Activated CD4-positive, alpha-beta T cell treated with anti-CD3 and anti-CD28 coated beads, Interleukin-2, amount 50 U/mL, for 24 hours (primary cell): ENCODE measurements at regions not wholly inside any gene's neighbourhood (a gene's known extent, or its start where the extent isn't known, plus 50 kb on each side); places are given as distances from the start of the nearest gene placed in this dataset.

ENCODE experiments used
- DNase-seq, 2 donors: peaks; one replicate each; pipeline ENCODE4 v3.0.0-alpha.2; 2020; ENCODE audit warnings: low read depth in 1 of 2, low spot score in 1 of 2

DNA sequence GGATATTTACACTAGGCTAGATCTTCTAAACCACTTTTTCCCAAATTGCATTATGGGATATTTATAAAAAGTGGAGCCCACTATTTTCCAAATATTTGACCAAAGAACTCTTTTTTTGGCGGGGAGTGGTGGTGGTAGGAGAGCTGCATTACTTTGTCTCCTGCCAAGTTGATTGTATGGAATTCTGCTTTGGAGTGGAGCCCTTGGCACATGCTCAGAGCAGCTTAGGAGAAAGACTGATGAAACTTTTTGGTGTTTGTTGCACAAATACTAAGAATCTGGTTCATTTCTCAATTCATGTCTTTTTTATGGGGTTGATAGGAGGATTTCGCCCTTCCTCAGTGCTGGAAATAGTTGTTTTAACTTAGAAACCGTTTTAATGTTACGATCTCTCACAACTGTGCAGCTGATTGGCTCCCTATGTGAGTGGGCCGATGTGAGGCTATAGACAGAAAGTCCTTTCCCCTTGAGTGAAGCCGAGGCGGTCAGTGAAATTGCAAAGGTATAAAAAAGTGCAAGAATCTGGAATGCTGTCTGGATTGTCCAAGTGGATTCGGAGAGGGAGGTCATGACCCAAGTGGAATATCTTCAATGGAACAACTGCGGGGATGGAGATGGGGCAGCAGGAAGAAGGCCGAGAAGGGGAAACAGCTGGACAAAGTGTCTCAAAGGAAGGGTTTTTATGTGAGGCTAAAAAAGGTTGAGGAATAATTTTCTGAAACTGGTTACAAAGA lies 415.9 kb downstream of the FGF9 start:
- no peak for DNase-seq

- DNase-seq, result no peak
Measured at GRCh38 chr13:22090106-22090505, 419.2 kb downstream of the FGF9 start.

- no peak for DNase-seq
Measured at GRCh38 chr13:22091222-22091970, 420.5 kb downstream of the FGF9 start.

DNA sequence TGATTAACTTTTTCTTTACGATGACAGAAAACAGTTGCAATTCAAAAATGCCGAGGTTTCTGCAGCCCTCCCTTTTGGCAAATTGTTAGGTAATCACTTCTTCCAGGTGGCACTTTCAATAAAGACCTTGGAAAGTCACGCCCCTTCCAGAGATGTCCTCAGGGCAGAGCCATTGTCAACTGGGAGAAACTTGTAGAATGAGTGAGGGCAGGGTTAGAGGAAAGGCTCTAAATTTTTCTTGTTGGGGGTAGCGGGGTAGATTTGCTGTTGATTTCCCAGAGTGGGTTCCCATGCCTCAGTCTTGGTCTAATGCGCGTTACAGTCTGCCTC lies 421.1 kb downstream of the FGF9 start:
- DNase-seq, result no peak

DNA sequence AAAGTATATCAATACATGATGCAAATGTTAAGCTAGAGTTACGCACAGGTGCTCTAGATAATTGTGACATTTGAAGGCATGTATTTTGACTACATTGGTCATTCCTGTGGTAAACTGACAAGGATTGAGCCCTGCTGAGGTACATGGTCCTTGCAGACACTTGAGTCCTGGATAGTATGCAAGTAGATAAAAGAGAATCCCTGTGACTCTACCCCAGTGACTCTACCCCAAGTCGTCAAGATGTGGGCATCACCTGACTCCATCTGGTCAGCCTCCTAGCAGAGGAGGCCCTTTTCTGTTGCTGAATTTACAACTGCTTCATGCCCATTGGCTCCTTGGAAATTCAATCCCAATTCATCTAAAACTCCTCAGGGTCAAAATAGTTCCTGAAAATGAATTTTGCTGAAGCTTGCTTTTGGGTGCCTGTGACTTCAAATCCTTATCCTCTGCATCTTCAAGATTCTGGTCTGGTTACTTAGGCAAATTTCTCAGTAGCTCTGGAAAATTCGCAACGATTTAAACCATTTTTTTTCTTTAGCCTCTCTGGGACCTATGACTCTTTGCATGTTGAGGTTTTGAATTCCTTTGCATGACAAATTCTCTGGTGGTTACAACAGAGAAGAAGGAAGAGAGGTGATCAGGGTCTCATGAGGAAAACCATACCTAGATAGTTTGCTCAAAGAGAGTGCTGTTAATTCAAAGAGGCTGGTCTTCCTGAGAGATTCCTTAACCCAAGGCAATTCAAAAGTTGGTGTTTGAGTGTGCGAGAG lies 422.1 kb downstream of the FGF9 start:
- DNase-seq, result no peak

DNA sequence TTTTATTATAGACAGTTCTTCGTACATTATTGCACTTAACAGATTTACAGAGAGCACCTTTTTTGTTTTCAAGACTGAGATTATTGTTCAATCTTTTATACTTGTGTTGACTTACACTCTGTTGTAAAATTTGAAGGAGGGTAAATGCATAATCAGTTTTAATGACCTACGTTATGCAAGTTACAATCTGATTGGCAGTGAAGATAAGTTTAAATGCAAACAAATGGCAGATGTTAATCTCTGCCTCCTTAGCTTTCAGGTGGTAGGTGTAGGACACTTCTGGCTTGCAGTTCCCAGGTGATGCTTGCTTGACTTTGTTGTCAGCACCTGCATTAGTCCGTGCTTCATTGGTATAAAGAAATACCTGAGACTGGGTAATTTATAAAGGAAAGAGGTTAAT lies 424.9 kb downstream of the FGF9 start:
- no peak for DNase-seq

DNA sequence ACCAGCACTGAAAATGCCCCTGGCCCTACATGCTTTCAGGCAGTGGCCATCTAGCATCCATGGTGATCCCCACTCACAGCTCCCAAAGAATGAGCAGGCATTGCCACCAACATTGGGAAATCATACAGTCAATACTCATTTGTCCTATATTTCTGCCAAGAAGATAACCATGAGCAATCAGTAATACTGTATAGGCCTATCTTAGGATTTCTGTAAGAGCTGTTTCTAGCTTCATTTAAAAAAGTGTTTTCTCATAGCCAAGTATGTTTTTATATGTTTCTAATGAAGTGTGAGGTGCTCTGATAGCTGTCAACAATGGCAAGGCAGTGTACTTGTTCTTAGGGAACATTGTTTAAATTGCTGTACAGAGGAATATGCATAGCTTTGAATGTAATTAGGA lies 428.7 kb downstream of the FGF9 start:
- no peak for DNase-seq

DNA sequence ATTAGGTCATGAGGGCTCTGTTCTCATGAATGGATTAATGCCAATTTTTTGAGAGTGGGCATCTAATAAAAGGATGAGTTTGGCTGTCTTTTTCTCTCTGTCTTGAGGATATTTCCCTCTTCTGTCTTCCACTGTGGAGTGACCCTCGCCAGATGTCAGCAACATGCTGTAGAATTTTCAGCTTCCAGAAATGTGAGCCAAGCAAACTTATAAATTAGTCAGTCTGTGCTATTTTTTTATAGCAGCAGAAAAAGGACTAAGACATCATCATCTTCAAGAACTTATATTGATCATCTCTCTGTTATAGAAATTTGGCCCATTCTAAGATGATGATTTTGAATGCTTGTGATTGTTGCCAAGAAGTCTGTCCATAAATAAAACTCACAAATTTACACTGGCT lies 431.4 kb downstream of the FGF9 start:
- DNase-seq, result no peak

GRCh38 chr13:22103046-22104027 lies 432.5 kb downstream of the FGF9 start:
- no peak for DNase-seq

- DNase-seq, result no peak
Measured at GRCh38 chr13:22106058-22106457, 435.2 kb downstream of the FGF9 start.

DNA sequence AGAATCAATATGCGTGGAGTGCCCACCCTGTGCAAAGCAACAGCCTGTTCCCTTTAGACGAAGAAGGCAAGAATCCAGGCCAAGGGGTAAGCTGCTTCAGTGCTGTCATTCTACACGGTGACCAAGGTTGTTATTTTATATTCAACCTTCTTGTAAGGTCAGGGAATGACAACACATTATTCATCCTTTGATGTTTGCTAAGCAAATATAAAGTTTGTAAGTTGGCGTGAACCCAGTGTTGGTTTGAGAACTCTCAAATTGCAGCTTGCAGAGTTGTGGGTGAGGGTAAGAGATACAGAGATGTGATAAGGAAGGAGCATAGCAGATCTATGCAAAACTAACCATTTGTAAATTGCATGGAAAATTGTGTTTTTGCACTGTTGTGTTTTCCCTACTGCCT lies 436.7 kb downstream of the FGF9 start:
- DNase-seq, result no peak

GRCh38 chr13:22108283-22108942 lies 437.5 kb downstream of the FGF9 start:
- DNase-seq, result no peak

DNA sequence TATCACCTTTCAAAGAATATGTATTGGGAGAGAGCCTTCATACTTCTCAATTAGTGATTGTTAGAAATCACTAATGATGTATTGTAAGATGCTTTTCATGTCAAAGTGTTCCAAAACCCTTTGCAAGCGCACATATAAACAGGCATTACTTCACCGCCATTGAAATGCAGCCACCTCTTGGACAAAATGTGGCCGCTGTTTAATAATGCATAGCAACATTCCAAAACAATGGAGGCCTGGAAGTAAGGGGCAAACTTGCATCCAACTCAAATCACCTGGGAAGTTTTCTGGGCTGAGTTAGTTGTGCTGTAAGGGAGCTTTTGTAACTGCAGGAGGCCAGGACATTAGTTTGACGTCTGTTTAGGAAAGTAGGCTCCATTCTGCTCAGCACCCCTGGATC lies 438.1 kb downstream of the FGF9 start:
- no peak for DNase-seq

- DNase-seq, result no peak
Measured at GRCh38 chr13:22110368-22110767, 439.5 kb downstream of the FGF9 start.

DNA sequence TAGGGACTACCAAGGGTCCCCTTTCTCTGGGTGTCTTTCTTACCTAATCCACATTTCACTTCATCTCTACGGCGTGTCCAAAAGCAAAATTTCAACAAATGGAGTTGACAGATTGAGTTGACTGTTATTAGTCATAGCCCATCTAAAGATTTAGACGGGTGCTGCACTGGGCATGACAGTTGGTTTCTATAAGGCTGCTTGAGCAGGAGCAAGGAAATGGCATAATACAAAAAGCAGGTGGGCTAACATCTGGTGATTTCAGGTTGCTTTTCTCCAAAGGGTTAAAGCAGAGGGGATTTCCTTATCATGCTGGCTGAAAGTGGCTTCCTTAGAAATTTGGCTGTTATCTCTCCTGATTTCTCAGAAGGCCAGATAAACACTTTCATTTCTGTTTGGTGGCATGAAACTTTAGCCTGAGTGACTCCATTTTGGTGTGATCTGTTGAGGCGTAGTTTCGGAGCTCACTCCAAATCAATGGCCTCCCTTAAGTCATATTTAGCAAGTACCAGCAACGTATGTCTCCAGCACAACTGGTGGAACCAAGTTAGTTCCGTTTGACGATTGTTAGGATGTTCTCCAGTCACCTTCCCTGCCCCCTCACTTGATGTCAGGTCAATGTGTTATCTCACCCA lies 440.4 kb downstream of the FGF9 start:
- DNase-seq, result no peak

- DNase-seq, result no peak
Measured at GRCh38 chr13:22111961-22112360, 441.1 kb downstream of the FGF9 start.

DNA sequence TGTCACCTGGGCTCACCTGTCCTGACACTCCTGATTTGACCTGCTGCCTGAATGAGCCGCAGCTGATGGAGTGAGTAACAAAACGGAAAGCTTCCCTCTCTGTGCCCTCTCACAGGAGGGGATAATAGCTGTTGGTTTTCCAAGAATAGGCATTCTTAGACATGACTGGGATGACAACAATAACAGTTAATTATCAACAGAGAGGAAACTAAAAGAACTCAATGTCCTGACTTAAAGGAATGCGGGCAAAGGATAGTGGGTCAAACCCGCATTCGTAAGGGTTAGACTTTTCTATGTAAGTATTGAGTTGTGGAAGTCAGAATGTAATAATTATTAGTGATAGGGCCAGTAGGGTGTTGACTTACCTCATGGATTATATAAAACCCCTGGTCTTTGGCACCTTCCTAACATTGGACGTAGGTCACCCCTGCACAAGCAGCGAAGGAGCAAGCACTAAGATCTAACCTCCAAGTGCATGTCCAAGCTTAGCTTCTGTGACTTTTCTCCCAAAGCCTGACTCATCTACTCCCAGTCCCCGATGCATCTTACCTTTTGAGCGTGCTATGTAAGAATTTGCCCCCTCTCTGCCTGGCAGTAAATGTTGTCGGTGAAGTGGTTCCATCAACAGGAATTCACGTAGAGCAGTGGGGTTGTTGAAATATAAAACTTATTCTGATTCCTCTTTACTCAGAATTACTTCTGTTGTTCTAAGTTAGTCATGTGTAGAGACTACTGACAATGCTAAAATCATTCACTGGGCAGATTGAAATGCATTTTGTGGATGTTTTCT lies 442.3 kb downstream of the FGF9 start:
- DNase-seq, result no peak

- DNase-seq, result peak in 1 of 2 donors; percentile 32
Measured at GRCh38 chr13:22114630-22115311, 443.9 kb downstream of the FGF9 start.

- DNase-seq, result no peak
Measured at GRCh38 chr13:22118158-22118557, 447.3 kb downstream of the FGF9 start.
